ENCODE measurements at regions not wholly inside any gene's neighbourhood (a gene's known extent, or its start where the extent isn't known, plus 50 kb on each side); places are given as distances from the start of the nearest gene placed in this dataset.

- H2AFZ ChIP-seq (ENCODE audit: insufficient read depth, low read depth, low read length, poor library complexity, severe bottlenecking), result no peak overlapping the region
- no peak overlapping the region for H3K27ac ChIP-seq (ENCODE audit: low read depth in 1 of 2, low read length in 2 of 2)
- H3K27me3 Mint-ChIP-seq (ENCODE audit: low read depth in 3 of 3), result peaks cover 0 to 1% (median 0%) of the 10 kb centered on the region in 3 donors
- intact Hi-C loops (cut with micrococcal nuclease), result no loop called here
- no peak overlapping the region for H3K4me2 ChIP-seq (replicated peaks; ENCODE audit: extremely low read depth, low read length, poor library complexity, severe bottlenecking)
- no peak for DNase-seq
- H3K4me1 ChIP-seq (ENCODE audit: control insufficient read depth in 1 of 2, insufficient read depth in 2 of 2, low read length in 2 of 2), result no peaks in the 10 kb centered on the region
- no peaks in the 10 kb centered on the region for H3K79me2 ChIP-seq (ENCODE audit: insufficient read depth, low read length)
- no peaks in the 10 kb centered on the region for H4K20me1 ChIP-seq (ENCODE audit: insufficient read depth, low read length)
- no peak overlapping the region for H3K27ac Mint-ChIP-seq
- no peak overlapping the region for H3K4me3 Mint-ChIP-seq
- H3K36me3 ChIP-seq (replicated peaks in 1 of 2; ENCODE audit: control insufficient read depth in 1 of 2, insufficient read depth in 2 of 2, low read length in 2 of 2), result no peaks in the 10 kb centered on the region
- H3K9me3 ChIP-seq (replicated peaks in 1 of 2; ENCODE audit: control insufficient read depth in 1 of 2, insufficient read depth in 1 of 2, low read length in 2 of 2), result peaks cover 0 to 10% of the 10 kb centered on the region in 2 donors
- no peaks in the 10 kb centered on the region for H3K4me1 Mint-ChIP-seq
- H3K4me3 ChIP-seq (replicated peaks in 1 of 3; ENCODE audit: low read depth in 2 of 3, low read length in 3 of 3), result no peak overlapping the region
- H3K9me3 Mint-ChIP-seq, result peaks cover 4 to 16% (median 9%) of the 10 kb centered on the region in 7 donors
- no peaks in the 10 kb centered on the region for H3K36me3 Mint-ChIP-seq
- H3K27me3 ChIP-seq (ENCODE audit: control insufficient read depth in 2 of 2, insufficient read depth in 2 of 2, low read length in 2 of 2), result no peaks in the 10 kb centered on the region
- TF ChIP-seq, protein P1, sequence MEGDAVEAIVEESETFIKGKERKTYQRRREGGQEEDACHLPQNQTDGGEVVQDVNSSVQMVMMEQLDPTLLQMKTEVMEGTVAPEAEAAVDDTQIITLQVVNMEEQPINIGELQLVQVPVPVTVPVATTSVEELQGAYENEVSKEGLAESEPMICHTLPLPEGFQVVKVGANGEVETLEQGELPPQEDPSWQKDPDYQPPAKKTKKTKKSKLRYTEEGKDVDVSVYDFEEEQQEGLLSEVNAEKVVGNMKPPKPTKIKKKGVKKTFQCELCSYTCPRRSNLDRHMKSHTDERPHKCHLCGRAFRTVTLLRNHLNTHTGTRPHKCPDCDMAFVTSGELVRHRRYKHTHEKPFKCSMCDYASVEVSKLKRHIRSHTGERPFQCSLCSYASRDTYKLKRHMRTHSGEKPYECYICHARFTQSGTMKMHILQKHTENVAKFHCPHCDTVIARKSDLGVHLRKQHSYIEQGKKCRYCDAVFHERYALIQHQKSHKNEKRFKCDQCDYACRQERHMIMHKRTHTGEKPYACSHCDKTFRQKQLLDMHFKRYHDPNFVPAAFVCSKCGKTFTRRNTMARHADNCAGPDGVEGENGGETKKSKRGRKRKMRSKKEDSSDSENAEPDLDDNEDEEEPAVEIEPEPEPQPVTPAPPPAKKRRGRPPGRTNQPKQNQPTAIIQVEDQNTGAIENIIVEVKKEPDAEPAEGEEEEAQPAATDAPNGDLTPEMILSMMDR (IDR thresholded peaks at IDR 0.05), result no peak
- no peak overlapping the region for H3K9ac ChIP-seq (ENCODE audit: insufficient read depth, low read length, poor library complexity, severe bottlenecking)
Observed at GRCh38 chr12:61676520-61676919, 583.7 kb upstream of the USP15 start.

DNA sequence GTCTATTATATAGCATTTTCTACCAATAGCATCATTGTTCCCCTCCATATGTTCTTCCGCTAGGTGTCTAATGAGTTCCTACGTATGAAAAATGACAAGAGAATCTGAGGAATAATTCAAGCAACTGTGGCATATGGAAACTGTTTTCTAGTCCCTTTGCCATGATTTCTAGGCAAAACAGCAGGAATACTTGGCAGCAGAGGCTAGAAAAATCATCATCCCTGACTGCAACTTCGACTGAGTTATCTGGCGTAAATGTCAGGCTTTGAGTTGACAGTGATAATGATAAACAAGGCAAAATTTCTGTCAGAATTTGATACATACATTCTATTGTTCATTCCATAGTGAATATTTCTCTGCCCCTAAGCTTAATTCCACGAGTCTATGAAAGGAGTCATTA, 572.8 kb upstream of the USP15 start:
- TF ChIP-seq, protein P1 (IDR thresholded peaks at IDR 0.05), result no peak
- Histone ChIP-seq H3K9ac (ENCODE audit: insufficient read depth, low read length, poor library complexity, severe bottlenecking) (no peak overlapping the region), H3K4me2 (replicated peaks; ENCODE audit: extremely low read depth, low read length, poor library complexity, severe bottlenecking) (no peak overlapping the region), H3K27me3 (ENCODE audit: control insufficient read depth in 2 of 2, insufficient read depth in 2 of 2, low read length in 2 of 2) (no peaks in the 10 kb centered on the region), H3K36me3 (replicated peaks in 1 of 2; ENCODE audit: control insufficient read depth in 1 of 2, insufficient read depth in 2 of 2, low read length in 2 of 2) (no peaks in the 10 kb centered on the region), H4K20me1 (ENCODE audit: insufficient read depth, low read length) (no peaks in the 10 kb centered on the region), H3K4me1 (ENCODE audit: control insufficient read depth in 1 of 2, insufficient read depth in 2 of 2, low read length in 2 of 2) (no peaks in the 10 kb centered on the region), H3K9me3 (replicated peaks in 1 of 2; ENCODE audit: control insufficient read depth in 1 of 2, insufficient read depth in 1 of 2, low read length in 2 of 2) (no peaks in the 10 kb centered on the region), H3K79me2 (ENCODE audit: insufficient read depth, low read length) (no peaks in the 10 kb centered on the region), H2AFZ (ENCODE audit: insufficient read depth, low read depth, low read length, poor library complexity, severe bottlenecking) (no peak overlapping the region), H3K4me3 (replicated peaks in 1 of 3; ENCODE audit: low read depth in 2 of 3, low read length in 3 of 3) (no peak overlapping the region), H3K27ac (ENCODE audit: low read depth in 1 of 2, low read length in 2 of 2) (no peak overlapping the region)
- no peak overlapping the region for H3K27ac Mint-ChIP-seq
- H3K9me3 Mint-ChIP-seq, result peaks cover 0 to 4% (median 0%) of the 10 kb centered on the region in 7 donors
- DNase-seq, result no peak
- intact Hi-C loops (cut with micrococcal nuclease), result no loop called here
- H3K36me3 Mint-ChIP-seq, result no peaks in the 10 kb centered on the region
- no peak overlapping the region for H3K4me3 Mint-ChIP-seq
- peaks cover 0 to 2% (median 0%) of the 10 kb centered on the region in 3 donors for H3K27me3 Mint-ChIP-seq (ENCODE audit: low read depth in 3 of 3)
- H3K4me1 Mint-ChIP-seq, result no peaks in the 10 kb centered on the region
- no CpG with 5 or more reads among the region's 5 CpGs for WGBS (ENCODE audit: insufficient coverage)

Data from CD14-positive monocyte (primary cell).